ENCODE measurements at regions not wholly inside any gene's neighbourhood (a gene's known extent, or its start where the extent isn't known, plus 50 kb on each side); places are given as distances from the start of the nearest gene placed in this dataset.

DNA sequence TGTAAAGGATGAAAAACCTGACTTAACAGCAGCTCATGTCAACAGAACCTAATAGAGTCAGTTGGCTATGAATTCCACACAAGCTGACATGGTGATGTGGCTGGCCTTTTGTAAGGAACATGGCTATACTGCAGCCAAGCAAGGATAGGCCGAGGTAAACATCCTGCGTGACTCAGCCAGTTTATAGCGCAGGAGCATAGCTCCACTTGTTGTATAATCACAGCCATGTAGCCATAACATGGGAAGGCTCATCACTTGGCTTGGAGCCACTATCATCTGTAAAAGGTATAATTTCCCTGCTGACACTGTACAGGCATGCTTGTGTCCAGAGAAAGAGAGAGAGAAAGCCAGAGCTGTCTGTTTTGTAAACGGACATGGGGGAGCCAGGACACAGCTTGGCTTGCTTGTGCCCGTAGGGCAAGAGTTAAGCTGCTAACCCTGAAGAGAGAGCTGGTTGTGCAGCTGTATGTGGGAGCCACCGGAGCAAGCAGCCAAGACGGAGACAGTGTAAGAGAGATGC, 104.4 kb upstream of the PLET1 start:
- Histone ChIP-seq H3K79me2 (ENCODE audit: low read length) (no peaks in the 10 kb centered on the region), H3K27me3 (ENCODE audit: low read length) (no peaks in the 10 kb centered on the region), H3K4me3 (ENCODE audit: low read length) (no peak overlapping the region), H3K9ac (ENCODE audit: low read length) (no peak overlapping the region), H3K4me2 (ENCODE audit: low read depth, low read length, poor library complexity, severe bottlenecking) (no peak overlapping the region), H3K4me1 (ENCODE audit: low read length) (no peaks in the 10 kb centered on the region), H2AFZ (ENCODE audit: low read length) (no peak overlapping the region), H3K9me3 (ENCODE audit: low read length) (no peaks in the 10 kb centered on the region), H3K9me2 (replicated peaks; ENCODE audit: insufficient read depth, low read length) (no peaks in the 10 kb centered on the region), H4K20me1 (ENCODE audit: insufficient read depth, low read depth, low read length) (no peaks in the 10 kb centered on the region), H3K27ac (ENCODE audit: low read length) (no peak overlapping the region), H3K36me3 (ENCODE audit: insufficient read depth, low read length) (no peaks in the 10 kb centered on the region)
- DNase-seq, result no peak

- H3K79me2 ChIP-seq (ENCODE audit: low read length), result no peaks in the 10 kb centered on the region
- no peaks in the 10 kb centered on the region for H4K20me1 ChIP-seq (ENCODE audit: insufficient read depth, low read depth, low read length)
- H3K4me1 ChIP-seq (ENCODE audit: low read length), result no peaks in the 10 kb centered on the region
- H3K4me2 ChIP-seq (ENCODE audit: low read depth, low read length, poor library complexity, severe bottlenecking), result no peak overlapping the region
- H3K27ac ChIP-seq (ENCODE audit: low read length), result no peak overlapping the region
- no peak for DNase-seq
- no peak overlapping the region for H3K4me3 ChIP-seq (ENCODE audit: low read length)
- no peak overlapping the region for H3K9ac ChIP-seq (ENCODE audit: low read length)
- no peak overlapping the region for H2AFZ ChIP-seq (ENCODE audit: low read length)
- H3K9me2 ChIP-seq (replicated peaks; ENCODE audit: insufficient read depth, low read length), result no peaks in the 10 kb centered on the region
- H3K36me3 ChIP-seq (ENCODE audit: insufficient read depth, low read length), result no peaks in the 10 kb centered on the region
- H3K9me3 ChIP-seq (ENCODE audit: low read length), result no peaks in the 10 kb centered on the region
- no peaks in the 10 kb centered on the region for H3K27me3 ChIP-seq (ENCODE audit: low read length)
Measured at GRCh38 chr11:112366012-112366411, 105.4 kb upstream of the PLET1 start.

DNA sequence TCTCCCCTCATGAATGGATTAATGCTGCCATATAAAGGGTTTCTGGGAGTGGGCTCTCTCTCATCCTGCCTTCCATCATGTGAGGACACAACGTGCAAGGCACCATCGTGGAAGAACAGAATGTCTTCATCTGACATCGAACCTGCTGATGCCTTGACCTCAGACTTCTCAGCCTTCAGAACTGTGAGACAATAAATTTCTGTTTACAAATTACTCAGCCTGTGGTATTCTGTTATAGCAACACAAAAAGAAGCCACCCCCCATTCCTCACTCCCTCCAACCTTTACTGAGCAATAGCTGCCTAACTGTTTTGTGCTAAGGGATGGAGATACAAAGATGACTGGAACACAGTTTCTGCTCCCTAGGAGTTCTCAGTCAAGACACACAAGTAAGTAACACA, 106.1 kb upstream of the PLET1 start:
- Histone ChIP-seq H3K9me2 (replicated peaks; ENCODE audit: insufficient read depth, low read length) (no peaks in the 10 kb centered on the region), H3K27ac (ENCODE audit: low read length) (no peak overlapping the region), H4K20me1 (ENCODE audit: insufficient read depth, low read depth, low read length) (no peaks in the 10 kb centered on the region), H3K9me3 (ENCODE audit: low read length) (no peaks in the 10 kb centered on the region), H3K36me3 (ENCODE audit: insufficient read depth, low read length) (no peaks in the 10 kb centered on the region), H3K4me2 (ENCODE audit: low read depth, low read length, poor library complexity, severe bottlenecking) (no peak overlapping the region), H3K9ac (ENCODE audit: low read length) (no peak overlapping the region), H3K4me3 (ENCODE audit: low read length) (no peak overlapping the region), H3K4me1 (ENCODE audit: low read length) (no peaks in the 10 kb centered on the region), H2AFZ (ENCODE audit: low read length) (no peak overlapping the region), H3K79me2 (ENCODE audit: low read length) (no peaks in the 10 kb centered on the region), H3K27me3 (ENCODE audit: low read length) (no peaks in the 10 kb centered on the region)
- no peak for DNase-seq

DNA sequence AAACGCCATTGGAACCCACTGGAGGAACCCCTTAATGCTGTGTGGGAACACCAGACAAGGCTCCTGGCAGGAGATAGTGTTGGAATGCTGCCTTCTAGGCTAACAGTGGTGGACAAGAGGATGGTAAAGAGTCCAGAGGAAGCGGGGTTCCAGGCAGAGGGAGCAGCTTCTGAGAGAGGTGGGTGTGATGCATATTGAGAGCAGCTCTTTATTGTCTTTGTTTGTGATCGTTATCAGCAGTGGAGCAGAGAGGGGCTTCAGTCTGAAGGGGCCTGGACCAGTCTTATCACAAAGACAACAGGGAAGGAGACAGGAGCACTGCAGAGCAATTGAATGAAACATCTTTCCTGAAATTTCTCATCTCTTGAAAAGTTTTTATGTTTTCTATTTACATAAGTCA, 106.8 kb upstream of the PLET1 start:
- Histone ChIP-seq H3K9me2 (replicated peaks; ENCODE audit: insufficient read depth, low read length) (no peaks in the 10 kb centered on the region), H2AFZ (ENCODE audit: low read length) (no peak overlapping the region), H3K4me2 (ENCODE audit: low read depth, low read length, poor library complexity, severe bottlenecking) (no peak overlapping the region), H3K9ac (ENCODE audit: low read length) (no peak overlapping the region), H3K4me1 (ENCODE audit: low read length) (no peaks in the 10 kb centered on the region), H3K27me3 (ENCODE audit: low read length) (no peaks in the 10 kb centered on the region), H3K27ac (ENCODE audit: low read length) (no peak overlapping the region), H4K20me1 (ENCODE audit: insufficient read depth, low read depth, low read length) (no peaks in the 10 kb centered on the region), H3K79me2 (ENCODE audit: low read length) (no peaks in the 10 kb centered on the region), H3K9me3 (ENCODE audit: low read length) (no peaks in the 10 kb centered on the region), H3K36me3 (ENCODE audit: insufficient read depth, low read length) (no peaks in the 10 kb centered on the region), H3K4me3 (ENCODE audit: low read length) (no peak overlapping the region)
- no peak for DNase-seq

- Histone ChIP-seq H3K36me3 (ENCODE audit: insufficient read depth, low read length) (no peaks in the 10 kb centered on the region), H3K9me2 (replicated peaks; ENCODE audit: insufficient read depth, low read length) (no peaks in the 10 kb centered on the region), H3K27me3 (ENCODE audit: low read length) (no peaks in the 10 kb centered on the region), H3K27ac (ENCODE audit: low read length) (no peak overlapping the region), H3K4me1 (ENCODE audit: low read length) (no peaks in the 10 kb centered on the region), H3K4me3 (ENCODE audit: low read length) (no peak overlapping the region), H3K4me2 (ENCODE audit: low read depth, low read length, poor library complexity, severe bottlenecking) (no peak overlapping the region), H3K9me3 (ENCODE audit: low read length) (no peaks in the 10 kb centered on the region), H3K79me2 (ENCODE audit: low read length) (no peaks in the 10 kb centered on the region), H2AFZ (ENCODE audit: low read length) (no peak overlapping the region), H4K20me1 (ENCODE audit: insufficient read depth, low read depth, low read length) (no peaks in the 10 kb centered on the region), H3K9ac (ENCODE audit: low read length) (no peak overlapping the region)
- DNase-seq, result no peak
Measured at GRCh38 chr11:112367895-112368294, 107.2 kb upstream of the PLET1 start.

- Histone ChIP-seq H3K36me3 (ENCODE audit: insufficient read depth, low read length) (no peaks in the 10 kb centered on the region), H3K4me2 (ENCODE audit: low read depth, low read length, poor library complexity, severe bottlenecking) (no peak overlapping the region), H3K27me3 (ENCODE audit: low read length) (no peaks in the 10 kb centered on the region), H2AFZ (ENCODE audit: low read length) (no peak overlapping the region), H3K79me2 (ENCODE audit: low read length) (no peaks in the 10 kb centered on the region), H3K9me3 (ENCODE audit: low read length) (no peaks in the 10 kb centered on the region), H3K4me3 (ENCODE audit: low read length) (no peak overlapping the region), H3K27ac (ENCODE audit: low read length) (no peak overlapping the region), H3K4me1 (ENCODE audit: low read length) (no peaks in the 10 kb centered on the region), H4K20me1 (ENCODE audit: insufficient read depth, low read depth, low read length) (no peaks in the 10 kb centered on the region), H3K9me2 (replicated peaks; ENCODE audit: insufficient read depth, low read length) (no peaks in the 10 kb centered on the region), H3K9ac (ENCODE audit: low read length) (no peak overlapping the region)
- DNase-seq, result no peak
Measured at GRCh38 chr11:112368381-112368780, 107.7 kb upstream of the PLET1 start.

GRCh38 chr11:112369374-112369773, 108.7 kb upstream of the PLET1 start:
- no peaks in the 10 kb centered on the region for H3K9me2 ChIP-seq (replicated peaks; ENCODE audit: insufficient read depth, low read length)
- H3K9ac ChIP-seq (ENCODE audit: low read length), result no peak overlapping the region
- DNase-seq, result no peak
- no peak overlapping the region for H2AFZ ChIP-seq (ENCODE audit: low read length)
- H3K79me2 ChIP-seq (ENCODE audit: low read length), result no peaks in the 10 kb centered on the region
- no peaks in the 10 kb centered on the region for H3K4me1 ChIP-seq (ENCODE audit: low read length)
- no peaks in the 10 kb centered on the region for H3K9me3 ChIP-seq (ENCODE audit: low read length)
- H3K4me3 ChIP-seq (ENCODE audit: low read length), result no peak overlapping the region
- no peaks in the 10 kb centered on the region for H3K27me3 ChIP-seq (ENCODE audit: low read length)
- no peak overlapping the region for H3K27ac ChIP-seq (ENCODE audit: low read length)
- no peak overlapping the region for H3K4me2 ChIP-seq (ENCODE audit: low read depth, low read length, poor library complexity, severe bottlenecking)
- H3K36me3 ChIP-seq (ENCODE audit: insufficient read depth, low read length), result no peaks in the 10 kb centered on the region
- no peaks in the 10 kb centered on the region for H4K20me1 ChIP-seq (ENCODE audit: insufficient read depth, low read depth, low read length)

GRCh38 chr11:112369916-112370315, 109.3 kb upstream of the PLET1 start:
- no peaks in the 10 kb centered on the region for H3K9me3 ChIP-seq (ENCODE audit: low read length)
- no peaks in the 10 kb centered on the region for H4K20me1 ChIP-seq (ENCODE audit: insufficient read depth, low read depth, low read length)
- H3K36me3 ChIP-seq (ENCODE audit: insufficient read depth, low read length), result no peaks in the 10 kb centered on the region
- H3K4me3 ChIP-seq (ENCODE audit: low read length), result no peak overlapping the region
- H3K9me2 ChIP-seq (replicated peaks; ENCODE audit: insufficient read depth, low read length), result no peaks in the 10 kb centered on the region
- no peak for DNase-seq
- H2AFZ ChIP-seq (ENCODE audit: low read length), result no peak overlapping the region
- no peaks in the 10 kb centered on the region for H3K79me2 ChIP-seq (ENCODE audit: low read length)
- no peak overlapping the region for H3K4me2 ChIP-seq (ENCODE audit: low read depth, low read length, poor library complexity, severe bottlenecking)
- H3K27ac ChIP-seq (ENCODE audit: low read length), result no peak overlapping the region
- H3K4me1 ChIP-seq (ENCODE audit: low read length), result no peaks in the 10 kb centered on the region
- H3K9ac ChIP-seq (ENCODE audit: low read length), result no peak overlapping the region
- H3K27me3 ChIP-seq (ENCODE audit: low read length), result no peaks in the 10 kb centered on the region

Measured in Karpas-422 (cell line).